SK-N-SH (cell line): ENCODE measurements at regions not wholly inside any gene's neighbourhood (a gene's known extent, or its start where the extent isn't known, plus 50 kb on each side); places are given as distances from the start of the nearest gene placed in this dataset.
A peak's percentile ranks its signal among the peaks of the same experiment; 100 is the strongest.

Experiments used
- CTCF ChIA-PET: fragments of 300-600, 350-600 bp; formaldehyde crosslinking; extraction: SDS; loops from one replicate; lab custom pipeline; 2021; lab: Yijun Ruan, JAX
- POLR2A ChIA-PET: fragments of 350-600 bp; sonication (Branson Sonifier 250); formaldehyde crosslinking; extraction: SDS; loops from one replicate; lab custom pipeline; 2020; ENCODE audit warnings: antibody characterized with exemption, inconsistent platforms; lab: Yijun Ruan, JAX
- DNase-seq: peaks from one replicate; pipeline ENCODE4 v3.0.0; 2012
- H2AFZ ChIP-seq: fragments of 200-600 bp; sonication (generic); 2 replicates; pipeline ENCODE4 v1.8.1; 2016; ENCODE audit warnings: antibody characterized with exemption, mild to moderate bottlenecking, low read depth
- H3F3A ChIP-seq: fragments of 200-600 bp; sonication (generic); replicated peaks from 2 replicates; pipeline ENCODE3; 2016; ENCODE audit warnings: antibody characterized with exemption, mild to moderate bottlenecking; ENCODE audit not compliant: insufficient read depth
- H3K27ac ChIP-seq, 2 experiments: fragments of 200-500 bp in 1 of 2; fragments of 200-600 bp in 1 of 2; sonication (Bioruptor generic) in 1 of 2; sonication (generic), shearing (Covaris generic) in 1 of 2; 2 replicates each; pipeline versions ENCODE4 v1.5.1 to v1.6.1; 2014 to 2016; ENCODE audit warnings: low read depth in 2 of 2, inconsistent platforms in 1 of 2, low read length in 1 of 2, mild to moderate bottlenecking in 1 of 2, mixed read lengths in 1 of 2
- H3K27me3 ChIP-seq: fragments of 200-600 bp; sonication (generic), shearing (Covaris generic); 2 replicates; pipeline ENCODE4 v1.6.1; 2016; ENCODE audit warnings: mixed run types; ENCODE audit not compliant: insufficient read depth
- H3K36me3 ChIP-seq, 2 experiments: fragments of 200-500 bp in 1 of 2; fragments of 200-600 bp in 1 of 2; sonication (Bioruptor generic) in 1 of 2; sonication (generic) in 1 of 2; replicated peaks in 1 of 2; 2 replicates each; pipeline versions ENCODE3 to v1.5.1; 2014 to 2016; ENCODE audit warnings: low read length in 1 of 2, mild to moderate bottlenecking in 1 of 2; ENCODE audit not compliant: insufficient read depth in 2 of 2, control insufficient read depth in 1 of 2
- H3K4me1 ChIP-seq, 2 experiments: fragments of 200-500 bp in 1 of 2; fragments of 200-600 bp in 1 of 2; sonication (Bioruptor generic) in 1 of 2; sonication (generic), shearing (Covaris generic) in 1 of 2; 2 replicates each; pipeline versions ENCODE4 v1.5.1 to v1.6.1; 2014 to 2016; ENCODE audit warnings: low read depth in 1 of 2, low read length in 1 of 2, mixed run types in 1 of 2; ENCODE audit not compliant: insufficient read depth in 2 of 2, control insufficient read depth in 1 of 2
- H3K4me2 ChIP-seq: fragments of 200-600 bp; sonication (generic), shearing (Covaris generic); 2 replicates; pipeline ENCODE4 v1.6.1; 2017; ENCODE audit warnings: mixed run types
- H3K4me3 ChIP-seq, 2 experiments: fragments of 200-500 bp in 1 of 2; fragments of 200-600 bp in 1 of 2; sonication (Bioruptor generic) in 1 of 2; sonication (generic), shearing (Covaris generic) in 1 of 2; 2 replicates each; pipeline versions ENCODE4 v1.5.1 to v1.8.1; 2014 to 2016; ENCODE audit warnings: low read depth in 2 of 2, inconsistent platforms in 1 of 2, low read length in 1 of 2, mild to moderate bottlenecking in 1 of 2, mixed read lengths in 1 of 2, moderate library complexity in 1 of 2
- H3K79me2 ChIP-seq: fragments of 200-600 bp; sonication (generic); 2 replicates; pipeline ENCODE4 v1.8.1; 2017; ENCODE audit warnings: mild to moderate bottlenecking; ENCODE audit not compliant: insufficient read depth
- H3K9ac ChIP-seq: fragments of 200-600 bp; sonication (generic); 2 replicates; pipeline ENCODE4 v1.6.1; 2017; ENCODE audit warnings: mixed run types
- H3K9me2 ChIP-seq: fragments of 200-600 bp; sonication (generic); 2 replicates; pipeline ENCODE4 v1.6.1; 2017; ENCODE audit warnings: mixed run types
- H3K9me3 ChIP-seq: fragments of 200-600 bp; sonication (generic); 2 replicates; pipeline ENCODE4 v1.6.1; 2017; ENCODE audit warnings: mixed run types, mild to moderate bottlenecking, moderate library complexity
- H4K20me1 ChIP-seq: fragments of 200-600 bp; sonication (generic); 2 replicates; pipeline ENCODE4 v1.6.1; 2017; ENCODE audit warnings: mild to moderate bottlenecking, mixed run types; ENCODE audit not compliant: insufficient read depth
- ELF1 ChIP-seq: IDR thresholded peaks from 2 replicates; pipeline ENCODE4 v1.4.0; 2012
- EP300 ChIP-seq, 2 experiments: IDR thresholded peaks; 2 replicates each; pipeline versions ENCODE4 v1.4.0 to v1.6.1; 2012; ENCODE audit warnings: borderline replicate concordance in 1 of 2, low read depth in 1 of 2, low read length in 1 of 2
- FOSL2 ChIP-seq: IDR thresholded peaks from 2 replicates; pipeline ENCODE4 v1.4.0; 2012; ENCODE audit warnings: low read depth, mild to moderate bottlenecking, moderate library complexity, borderline replicate concordance
- FOXJ3 ChIP-seq: sonication (generic); formaldehyde crosslinking; IDR thresholded peaks from 2 replicates; pipeline ENCODE4 v1.5.1; 2020; ENCODE audit warnings: mild to moderate bottlenecking, missing genetic modification reagents
- FOXM1 ChIP-seq: IDR thresholded peaks from 2 replicates; pipeline ENCODE4 v1.4.0; 2012; ENCODE audit warnings: low read depth, mild to moderate bottlenecking
- JUND ChIP-seq: IDR thresholded peaks from 2 replicates; pipeline ENCODE4 v1.4.0; 2012
- MEF2A ChIP-seq: IDR thresholded peaks from 2 replicates; pipeline ENCODE4 v1.4.0; 2012; ENCODE audit warnings: low read depth, borderline replicate concordance
- PBX3 ChIP-seq: IDR thresholded peaks from 2 replicates; pipeline ENCODE4; 2012
- RAD21 ChIP-seq: IDR thresholded peaks from 2 replicates; pipeline ENCODE4 v1.6.1; 2012; ENCODE audit warnings: mild to moderate bottlenecking, low read length
- RCOR1 ChIP-seq: fragments of 150-350 bp; IDR thresholded peaks from 2 replicates; pipeline ENCODE4 v1.6.1; 2017; ENCODE audit warnings: antibody characterized with exemption, low read length
- RFX5 ChIP-seq: IDR thresholded peaks from 2 replicates; pipeline ENCODE4 v1.6.1; 2012; ENCODE audit warnings: mild to moderate bottlenecking, improper control_type of control experiment, low read length
- RXRA ChIP-seq: IDR thresholded peaks from 2 replicates; pipeline ENCODE4 v1.4.0; 2012; ENCODE audit warnings: low read depth, mild to moderate bottlenecking, borderline replicate concordance
- SMC3 ChIP-seq: IDR thresholded peaks from 2 replicates; pipeline ENCODE4 v1.6.1; 2012; ENCODE audit warnings: low read depth, low read length, improper control_type of control experiment
- TCF12 ChIP-seq: IDR thresholded peaks from 2 replicates; pipeline ENCODE4 v1.4.0; 2012
- TEAD4 ChIP-seq: IDR thresholded peaks from 2 replicates; pipeline ENCODE4 v1.4.0; 2012; ENCODE audit warnings: mild to moderate bottlenecking, borderline replicate concordance; ENCODE audit not compliant: insufficient read depth
- ZBTB33 ChIP-seq: IDR thresholded peaks from 2 replicates; pipeline ENCODE4 v1.4.0; 2012; ENCODE audit warnings: low read depth, borderline replicate concordance
- WGBS: methylation state at CpG from one replicate; pipeline ENCODE4 v1.1.6; 2017; ENCODE audit warnings: low lambda C conversion rate; 5-methylcytosine and 5-hydroxymethylcytosine counted together

GRCh38 chr3:177977381-177978158 lies 558.7 kb upstream of the KCNMB2 start:
- no peaks in the 10 kb centered on the region for H4K20me1 ChIP-seq
- no peaks in the 10 kb centered on the region for H3K79me2 ChIP-seq
- H3K36me3 ChIP-seq = no peaks in the 10 kb centered on the region
- H3K9me3 ChIP-seq = no peaks in the 10 kb centered on the region
- H3K9me2 ChIP-seq = no peaks in the 10 kb centered on the region
- peaks cover 0 to 39% of the 10 kb centered on the region in 2 experiments; a peak in 3 of 4 replicates for H3K4me1 ChIP-seq
- no peaks in the 10 kb centered on the region for H3K27me3 ChIP-seq
- peak overlapping the region in 1 of 2 experiments; percentile 22; a peak in 1 of 4 replicates for H3K4me3 ChIP-seq
- H2AFZ ChIP-seq = peak overlapping the region; percentile 69; the same call in 1 of the 2 replicates
- ChIA-PET CTCF (no interaction called here), POLR2A (no interaction called here)
- 45% methylated on average over 2 of the region's 2 CpGs for WGBS
- H3F3A ChIP-seq = peaks cover 40% of the 10 kb centered on the region
- DNase-seq = no peak
- peak overlapping the region; percentile 71 for H3K4me2 ChIP-seq
- peak overlapping the region; percentile 69; the same call in 1 of the 2 replicates for H3K9ac ChIP-seq
- peak; percentile 48; the same call in 1 of the 2 replicates for TF ChIP-seq FOXM1
- peak; percentile 81 for TF ChIP-seq FOSL2
- TF ChIP-seq SMC3 = no peak
- peak; percentile 58 for TF ChIP-seq JUND
- peak; percentile 85 for TF ChIP-seq PBX3
- TF ChIP-seq FOXJ3 (CRISPR knock-in tag) = no peak
- TF ChIP-seq MEF2A = no peak
- no peak for TF ChIP-seq RAD21
- no peak for TF ChIP-seq RCOR1
- TF ChIP-seq TEAD4 = peak; percentile 57; the same call in 1 of the 2 replicates
- no peak for TF ChIP-seq RFX5
- TF ChIP-seq ELF1 = peak; percentile 31; the same call in 1 of the 2 replicates
- TF ChIP-seq TCF12 = peak; percentile 82
- TF ChIP-seq EP300 (IDR thresholded peaks at IDR 0.05; ENCODE audit: borderline replicate concordance in 1 of 2, low read depth in 1 of 2, low read length in 1 of 2) = peak in 1 of 2 experiments; percentile 74; a peak in 2 of 4 replicates
- 0 out of 2 replicates have a peak, but pooled peaks have one; percentile 13 for TF ChIP-seq ZBTB33
- peak; percentile 53; the same call in 1 of the 2 replicates for TF ChIP-seq RXRA
- H3K27ac ChIP-seq = peak overlapping the region in 1 of 2 experiments; percentile 97; a peak in 2 of 4 replicates
